Activated CD4-positive, alpha-beta T cell treated with anti-CD3 and anti-CD28 coated beads, Interleukin-2, Interleukin-4, amounts not matched to agents 100 ng/mL and 50 ng/mL, durations not matched to agents 16 hours and 8 hours (primary cell): ENCODE measurements at regions not wholly inside any gene's neighbourhood (a gene's known extent, or its start where the extent isn't known, plus 50 kb on each side); places are given as distances from the start of the nearest gene placed in this dataset.

Experiments used
- DNase-seq: peaks from one replicate; pipeline ENCODE4 v3.0.0-alpha.2; 2020; ENCODE audit warnings: low spot score

- DNase-seq: no peak
Measured at GRCh38 chrX:143206966-143207365, 181.2 kb downstream of the SPANXN4 start.

- DNase-seq: no peak
Measured at GRCh38 chrX:143171703-143172102, 146.0 kb downstream of the SPANXN4 start.

GRCh38 chrX:143165778-143166177 lies 140.1 kb downstream of the SPANXN4 start:
- no peak for DNase-seq

GRCh38 chrX:143139681-143140080 lies 114.0 kb downstream of the SPANXN4 start:
- no peak for DNase-seq

- no peak for DNase-seq
Measured at GRCh38 chrX:143121477-143121876, 95.7 kb downstream of the SPANXN4 start.

- no peak for DNase-seq
Measured at GRCh38 chrX:143115466-143115865, 89.7 kb downstream of the SPANXN4 start.

- no peak for DNase-seq
Measured at GRCh38 chrX:143095816-143096215, 70.1 kb downstream of the SPANXN4 start.

- no peak for DNase-seq
Measured at GRCh38 chrX:143095321-143095720, 69.6 kb downstream of the SPANXN4 start.

- DNase-seq: no peak
Measured at GRCh38 chrX:143094417-143095023, 68.8 kb downstream of the SPANXN4 start.
